OCI-LY1 (cell line): ENCODE measurements at regions not wholly inside any gene's neighbourhood (a gene's known extent, or its start where the extent isn't known, plus 50 kb on each side); places are given as distances from the start of the nearest gene placed in this dataset.

Source experiments
- H2AFZ ChIP-seq: fragments of 200-600 bp; sonication (generic), shearing (Covaris generic); 2 replicates; pipeline ENCODE4 v1.6.0; 2014; ENCODE audit warnings: antibody characterized with exemption, mild to moderate bottlenecking, low read length
- H3F3A ChIP-seq: fragments of 200-600 bp; sonication (generic), shearing (Covaris generic); 2 replicates; pipeline ENCODE4 v1.6.0; 2014; ENCODE audit warnings: mild to moderate bottlenecking, antibody characterized with exemption, low read length, moderate library complexity; ENCODE audit not compliant: insufficient read depth
- H3K27ac ChIP-seq: fragments of 200-600 bp; sonication (generic); 2 replicates; pipeline ENCODE4 v1.5.1; 2014; ENCODE audit warnings: low read length, mixed run types, mild to moderate bottlenecking, low read depth; ENCODE audit not compliant: poor library complexity, severe bottlenecking
- H3K27me3 ChIP-seq: fragments of 200-600 bp; sonication (generic); 2 replicates; pipeline ENCODE4 v1.6.0; 2014; ENCODE audit warnings: antibody characterized with exemption, mild to moderate bottlenecking, low read length, moderate library complexity; ENCODE audit not compliant: insufficient read depth
- H3K36me3 ChIP-seq: fragments of 200-600 bp; sonication (generic); 2 replicates; pipeline ENCODE4 v1.6.1; 2014; ENCODE audit warnings: mild to moderate bottlenecking, antibody characterized with exemption, low read length, moderate library complexity, mixed read lengths; ENCODE audit not compliant: insufficient read depth
- H3K4me1 ChIP-seq: fragments of 200-600 bp; sonication (generic); 2 replicates; pipeline ENCODE4 v1.5.1; 2014; ENCODE audit warnings: mild to moderate bottlenecking, low read length, moderate library complexity; ENCODE audit not compliant: insufficient read depth, severe bottlenecking
- H3K4me2 ChIP-seq: fragments of 200-600 bp; sonication (generic), shearing (Covaris generic); 2 replicates; pipeline ENCODE4 v1.6.1; 2014; ENCODE audit warnings: low read length
- H3K4me3 ChIP-seq: fragments of 200-600 bp; sonication (generic); 2 replicates; pipeline ENCODE4 v1.5.1; 2014; ENCODE audit warnings: low read length, low read depth, mild to moderate bottlenecking, mixed read lengths; ENCODE audit not compliant: poor library complexity, severe bottlenecking
- H3K79me2 ChIP-seq: fragments of 200-600 bp; shearing (Covaris generic); 2 replicates; pipeline ENCODE4 v1.6.1; 2016; ENCODE audit warnings: mixed run types, low read length, mixed read lengths; ENCODE audit not compliant: insufficient read depth
- H3K9ac ChIP-seq: fragments of 200-600 bp; sonication (generic), shearing (Covaris generic); 2 replicates; pipeline ENCODE4 v1.6.1; 2014; ENCODE audit warnings: mild to moderate bottlenecking, low read length, mixed read lengths
- H3K9me2 ChIP-seq: fragments of 200-600 bp; sonication (generic), shearing (Covaris generic); 2 replicates; pipeline ENCODE4 v1.6.1; 2014; ENCODE audit warnings: low read depth, mild to moderate bottlenecking, low read length, mixed read lengths
- H3K9me3 ChIP-seq: fragments of 200-600 bp; shearing (Covaris generic); 2 replicates; pipeline ENCODE4 v1.6.1; 2014; ENCODE audit warnings: low read length, mixed read lengths
- H4K20me1 ChIP-seq: fragments of 200-600 bp; sonication (generic), shearing (Covaris generic); 2 replicates; pipeline ENCODE4 v1.6.0; 2016; ENCODE audit warnings: mild to moderate bottlenecking, low read length; ENCODE audit not compliant: insufficient read depth
- CTCF ChIP-seq: fragments of 200-600 bp; sonication (generic), shearing (Covaris generic); IDR thresholded peaks from 2 replicates; pipeline ENCODE4 v1.5.1; 2017; ENCODE audit warnings: mild to moderate bottlenecking, antibody characterized with exemption, low read length, moderate library complexity, mixed read lengths
- EZH2 ChIP-seq: fragments of 200-600 bp; sonication (generic), shearing (Covaris generic); IDR thresholded peaks from 2 replicates; pipeline ENCODE4 v1.8.0; 2017; ENCODE audit warnings: borderline replicate concordance, mixed run types, mild to moderate bottlenecking, antibody characterized with exemption, low read length, moderate library complexity, mixed read lengths

GRCh38 chr6:165186441-165187205, 122.8 kb downstream of the C6orf118 start:
- Histone ChIP-seq H3K9ac (no peak overlapping the region), H3K4me1 (no peaks in the 10 kb centered on the region), H3K27ac (no peak overlapping the region), H3K9me3 (no peaks in the 10 kb centered on the region), H3F3A (no peaks in the 10 kb centered on the region), H3K27me3 (no peaks in the 10 kb centered on the region), H2AFZ (no peak overlapping the region), H3K4me2 (no peak overlapping the region), H3K4me3 (no peak overlapping the region), H3K9me2 (no peaks in the 10 kb centered on the region), H3K36me3 (no peaks in the 10 kb centered on the region), H3K79me2 (no peaks in the 10 kb centered on the region), H4K20me1 (no peaks in the 10 kb centered on the region)
- TF ChIP-seq CTCF (no peak), EZH2 (no peak)

GRCh38 chr6:165186041-165186440, 123.4 kb downstream of the C6orf118 start:
- TF ChIP-seq CTCF = no peak
- no peak for TF ChIP-seq EZH2
- Histone ChIP-seq H3K9ac (no peak overlapping the region), H4K20me1 (no peaks in the 10 kb centered on the region), H3K9me3 (no peaks in the 10 kb centered on the region), H3K36me3 (no peaks in the 10 kb centered on the region), H3K4me3 (no peak overlapping the region), H3K9me2 (no peaks in the 10 kb centered on the region), H3K4me2 (no peak overlapping the region), H3K79me2 (no peaks in the 10 kb centered on the region), H3K27ac (no peak overlapping the region), H3K27me3 (no peaks in the 10 kb centered on the region), H3F3A (no peaks in the 10 kb centered on the region), H3K4me1 (no peaks in the 10 kb centered on the region), H2AFZ (no peak overlapping the region)

- H3K4me1 ChIP-seq = no peaks in the 10 kb centered on the region
- H3K79me2 ChIP-seq = no peaks in the 10 kb centered on the region
- H3K4me2 ChIP-seq = no peak overlapping the region
- no peak overlapping the region for H3K9ac ChIP-seq
- H3K36me3 ChIP-seq = no peaks in the 10 kb centered on the region
- no peaks in the 10 kb centered on the region for H3F3A ChIP-seq
- H3K27me3 ChIP-seq = no peaks in the 10 kb centered on the region
- no peak overlapping the region for H3K4me3 ChIP-seq
- H3K9me3 ChIP-seq = no peaks in the 10 kb centered on the region
- H4K20me1 ChIP-seq = no peaks in the 10 kb centered on the region
- no peak overlapping the region for H3K27ac ChIP-seq
- H3K9me2 ChIP-seq = no peaks in the 10 kb centered on the region
- H2AFZ ChIP-seq = no peak overlapping the region
- TF ChIP-seq CTCF = no peak
- no peak for TF ChIP-seq EZH2
These were observed 125.0 kb downstream of the C6orf118 start for GRCh38 chr6:165184192-165184979.
